ENCODE measurements at regions not wholly inside any gene's neighbourhood (a gene's known extent, or its start where the extent isn't known, plus 50 kb on each side); places are given as distances from the start of the nearest gene placed in this dataset.

GRCh38 chr9:90107040-90107725 lies 502.4 kb downstream of the GADD45G start:
- no peak for TF ChIP-seq CTCF (IDR thresholded peaks at IDR 0.05)

- no peak for TF ChIP-seq CTCF (IDR thresholded peaks at IDR 0.05)
Measured at GRCh38 chr9:90107726-90108655, 503.2 kb downstream of the GADD45G start.

GRCh38 chr9:90112788-90113187 lies 508.0 kb downstream of the GADD45G start:
- TF ChIP-seq CTCF (IDR thresholded peaks at IDR 0.05): no peak

GRCh38 chr9:90114641-90115425 lies 510.0 kb downstream of the GADD45G start:
- TF ChIP-seq CTCF (IDR thresholded peaks at IDR 0.05): no peak

- no peak for TF ChIP-seq CTCF (IDR thresholded peaks at IDR 0.05)
Measured at GRCh38 chr9:90121762-90122161, 517.0 kb downstream of the GADD45G start.

- TF ChIP-seq CTCF (IDR thresholded peaks at IDR 0.05): no peak
Measured at GRCh38 chr9:90124961-90125360, 517.7 kb downstream of the DIRAS2 start.

- no peak for TF ChIP-seq CTCF (IDR thresholded peaks at IDR 0.05)
Measured at GRCh38 chr9:90127923-90128322, 514.7 kb downstream of the DIRAS2 start.
